ENCODE measurements at regions not wholly inside any gene's neighbourhood (a gene's known extent, or its start where the extent isn't known, plus 50 kb on each side); places are given as distances from the start of the nearest gene placed in this dataset.

DNA sequence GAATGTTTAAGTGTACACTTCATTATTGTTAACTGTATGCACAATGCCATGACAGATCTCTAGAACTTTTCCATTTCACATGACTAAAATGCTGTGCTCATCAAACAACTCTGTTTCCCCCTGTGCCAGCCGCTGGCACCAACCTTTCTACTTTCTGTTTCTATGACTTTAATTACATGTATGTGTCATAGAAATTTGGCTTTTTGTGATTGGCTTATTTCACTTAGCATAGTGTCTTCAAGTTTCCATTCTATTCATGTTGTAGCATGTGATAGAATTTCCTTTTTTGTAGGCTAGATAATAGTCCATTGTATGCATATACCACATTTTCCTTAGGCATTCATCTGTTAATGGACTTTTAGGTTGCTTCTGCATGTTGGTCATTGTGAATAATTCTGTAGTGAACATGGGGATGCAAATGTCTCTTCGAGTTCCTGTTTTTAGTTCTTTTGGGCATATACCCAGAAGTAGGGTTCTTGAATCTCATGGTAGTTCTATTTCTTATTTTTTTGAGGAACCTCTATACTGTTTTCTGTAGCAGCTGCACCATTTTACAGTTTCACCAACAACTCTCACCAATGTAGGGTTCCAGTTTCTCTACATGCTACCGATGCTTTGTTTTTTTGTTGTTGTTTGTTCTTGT lies 184.4 kb upstream of the DMRT1 start:
- Histone ChIP-seq H3K4me1 (ENCODE audit: control insufficient read depth in 1 of 2, insufficient read depth in 2 of 2, low read depth in 1 of 2, low read length in 1 of 2) (no peaks in the 10 kb centered on the region), H3K9me3 (no peaks in the 10 kb centered on the region), H4K20me1 (ENCODE audit: insufficient read depth) (no peaks in the 10 kb centered on the region), H3K27ac (ENCODE audit: low read depth in 2 of 2, low read length in 1 of 2) (no peak overlapping the region), H3K4me3 (ENCODE audit: low read depth in 2 of 2, low read length in 1 of 2) (no peak overlapping the region), H3K27me3 (ENCODE audit: insufficient read depth) (peaks cover 31% of the 10 kb centered on the region; the same call in 1 of the 2 replicates), H3K79me2 (ENCODE audit: insufficient read depth) (no peaks in the 10 kb centered on the region), H3F3A (replicated peaks; ENCODE audit: insufficient read depth) (no peaks in the 10 kb centered on the region), H2AFZ (ENCODE audit: low read depth) (no peak overlapping the region), H3K4me2 (no peak overlapping the region), H3K9me2 (no peaks in the 10 kb centered on the region), H3K9ac (no peak overlapping the region), H3K36me3 (replicated peaks in 1 of 2; ENCODE audit: control insufficient read depth in 1 of 2, insufficient read depth in 2 of 2, low read length in 1 of 2) (no peaks in the 10 kb centered on the region)
- 13% methylated on average over 3 of the region's 3 CpGs for WGBS (ENCODE audit: low lambda C conversion rate)
- no peak for DNase-seq
- CTCF ChIA-PET, result no interaction called here
- TF ChIP-seq FOSL2 (IDR thresholded peaks at IDR 0.05; ENCODE audit: borderline replicate concordance, low read depth), result no peak
- TF ChIP-seq NFIC (IDR thresholded peaks at IDR 0.05; ENCODE audit: borderline replicate concordance), result no peak
- TF ChIP-seq GATA2 (CRISPR knock-in tag; IDR thresholded peaks at IDR 0.05), result no peak
- no peak for TF ChIP-seq RFX5 (IDR thresholded peaks at IDR 0.05; ENCODE audit: low read length)
- TF ChIP-seq GABPA (IDR thresholded peaks at IDR 0.05; ENCODE audit: low read depth), result no peak
- TF ChIP-seq, protein P1, sequence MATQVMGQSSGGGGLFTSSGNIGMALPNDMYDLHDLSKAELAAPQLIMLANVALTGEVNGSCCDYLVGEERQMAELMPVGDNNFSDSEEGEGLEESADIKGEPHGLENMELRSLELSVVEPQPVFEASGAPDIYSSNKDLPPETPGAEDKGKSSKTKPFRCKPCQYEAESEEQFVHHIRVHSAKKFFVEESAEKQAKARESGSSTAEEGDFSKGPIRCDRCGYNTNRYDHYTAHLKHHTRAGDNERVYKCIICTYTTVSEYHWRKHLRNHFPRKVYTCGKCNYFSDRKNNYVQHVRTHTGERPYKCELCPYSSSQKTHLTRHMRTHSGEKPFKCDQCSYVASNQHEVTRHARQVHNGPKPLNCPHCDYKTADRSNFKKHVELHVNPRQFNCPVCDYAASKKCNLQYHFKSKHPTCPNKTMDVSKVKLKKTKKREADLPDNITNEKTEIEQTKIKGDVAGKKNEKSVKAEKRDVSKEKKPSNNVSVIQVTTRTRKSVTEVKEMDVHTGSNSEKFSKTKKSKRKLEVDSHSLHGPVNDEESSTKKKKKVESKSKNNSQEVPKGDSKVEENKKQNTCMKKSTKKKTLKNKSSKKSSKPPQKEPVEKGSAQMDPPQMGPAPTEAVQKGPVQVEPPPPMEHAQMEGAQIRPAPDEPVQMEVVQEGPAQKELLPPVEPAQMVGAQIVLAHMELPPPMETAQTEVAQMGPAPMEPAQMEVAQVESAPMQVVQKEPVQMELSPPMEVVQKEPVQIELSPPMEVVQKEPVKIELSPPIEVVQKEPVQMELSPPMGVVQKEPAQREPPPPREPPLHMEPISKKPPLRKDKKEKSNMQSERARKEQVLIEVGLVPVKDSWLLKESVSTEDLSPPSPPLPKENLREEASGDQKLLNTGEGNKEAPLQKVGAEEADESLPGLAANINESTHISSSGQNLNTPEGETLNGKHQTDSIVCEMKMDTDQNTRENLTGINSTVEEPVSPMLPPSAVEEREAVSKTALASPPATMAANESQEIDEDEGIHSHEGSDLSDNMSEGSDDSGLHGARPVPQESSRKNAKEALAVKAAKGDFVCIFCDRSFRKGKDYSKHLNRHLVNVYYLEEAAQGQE (IDR thresholded peaks at IDR 0.05; ENCODE audit: low read depth, low read length), result no peak
- TF ChIP-seq, protein P2, sequence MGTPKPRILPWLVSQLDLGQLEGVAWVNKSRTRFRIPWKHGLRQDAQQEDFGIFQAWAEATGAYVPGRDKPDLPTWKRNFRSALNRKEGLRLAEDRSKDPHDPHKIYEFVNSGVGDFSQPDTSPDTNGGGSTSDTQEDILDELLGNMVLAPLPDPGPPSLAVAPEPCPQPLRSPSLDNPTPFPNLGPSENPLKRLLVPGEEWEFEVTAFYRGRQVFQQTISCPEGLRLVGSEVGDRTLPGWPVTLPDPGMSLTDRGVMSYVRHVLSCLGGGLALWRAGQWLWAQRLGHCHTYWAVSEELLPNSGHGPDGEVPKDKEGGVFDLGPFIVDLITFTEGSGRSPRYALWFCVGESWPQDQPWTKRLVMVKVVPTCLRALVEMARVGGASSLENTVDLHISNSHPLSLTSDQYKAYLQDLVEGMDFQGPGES (IDR thresholded peaks at IDR 0.05; ENCODE audit: low read depth, low read length), result no peak
- no peak for TF ChIP-seq MEF2A (IDR thresholded peaks at IDR 0.05; ENCODE audit: borderline replicate concordance, low read depth)
- TF ChIP-seq SMC3 (IDR thresholded peaks at IDR 0.05; ENCODE audit: low read depth, low read length), result no peak
- TF ChIP-seq YY1 (IDR thresholded peaks at IDR 0.05; ENCODE audit: low read depth), result no peak
- no peak for TF ChIP-seq ELF1 (IDR thresholded peaks at IDR 0.05)
- TF ChIP-seq FOXJ3 (CRISPR knock-in tag; IDR thresholded peaks at IDR 0.05), result no peak
- no peak for TF ChIP-seq POLR2AphosphoS5 (IDR thresholded peaks at IDR 0.05; ENCODE audit: low read depth, low read length)
- TF ChIP-seq SIN3A (IDR thresholded peaks at IDR 0.05; ENCODE audit: borderline replicate concordance, low read depth, low read length), result no peak
- TF ChIP-seq, protein P3, sequence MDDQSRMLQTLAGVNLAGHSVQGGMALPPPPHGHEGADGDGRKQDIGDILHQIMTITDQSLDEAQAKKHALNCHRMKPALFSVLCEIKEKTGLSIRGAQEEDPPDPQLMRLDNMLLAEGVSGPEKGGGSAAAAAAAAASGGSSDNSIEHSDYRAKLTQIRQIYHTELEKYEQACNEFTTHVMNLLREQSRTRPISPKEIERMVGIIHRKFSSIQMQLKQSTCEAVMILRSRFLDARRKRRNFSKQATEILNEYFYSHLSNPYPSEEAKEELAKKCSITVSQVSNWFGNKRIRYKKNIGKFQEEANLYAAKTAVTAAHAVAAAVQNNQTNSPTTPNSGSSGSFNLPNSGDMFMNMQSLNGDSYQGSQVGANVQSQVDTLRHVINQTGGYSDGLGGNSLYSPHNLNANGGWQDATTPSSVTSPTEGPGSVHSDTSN (IDR thresholded peaks at IDR 0.05), result no peak
- no peak for TF ChIP-seq MXI1 (IDR thresholded peaks at IDR 0.05; ENCODE audit: low read depth, low read length)
- TF ChIP-seq, protein P4, sequence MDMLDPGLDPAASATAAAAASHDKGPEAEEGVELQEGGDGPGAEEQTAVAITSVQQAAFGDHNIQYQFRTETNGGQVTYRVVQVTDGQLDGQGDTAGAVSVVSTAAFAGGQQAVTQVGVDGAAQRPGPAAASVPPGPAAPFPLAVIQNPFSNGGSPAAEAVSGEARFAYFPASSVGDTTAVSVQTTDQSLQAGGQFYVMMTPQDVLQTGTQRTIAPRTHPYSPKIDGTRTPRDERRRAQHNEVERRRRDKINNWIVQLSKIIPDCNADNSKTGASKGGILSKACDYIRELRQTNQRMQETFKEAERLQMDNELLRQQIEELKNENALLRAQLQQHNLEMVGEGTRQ (IDR thresholded peaks at IDR 0.05; ENCODE audit: borderline replicate concordance, low read depth, low read length), result no peak
- TF ChIP-seq, protein P5, sequence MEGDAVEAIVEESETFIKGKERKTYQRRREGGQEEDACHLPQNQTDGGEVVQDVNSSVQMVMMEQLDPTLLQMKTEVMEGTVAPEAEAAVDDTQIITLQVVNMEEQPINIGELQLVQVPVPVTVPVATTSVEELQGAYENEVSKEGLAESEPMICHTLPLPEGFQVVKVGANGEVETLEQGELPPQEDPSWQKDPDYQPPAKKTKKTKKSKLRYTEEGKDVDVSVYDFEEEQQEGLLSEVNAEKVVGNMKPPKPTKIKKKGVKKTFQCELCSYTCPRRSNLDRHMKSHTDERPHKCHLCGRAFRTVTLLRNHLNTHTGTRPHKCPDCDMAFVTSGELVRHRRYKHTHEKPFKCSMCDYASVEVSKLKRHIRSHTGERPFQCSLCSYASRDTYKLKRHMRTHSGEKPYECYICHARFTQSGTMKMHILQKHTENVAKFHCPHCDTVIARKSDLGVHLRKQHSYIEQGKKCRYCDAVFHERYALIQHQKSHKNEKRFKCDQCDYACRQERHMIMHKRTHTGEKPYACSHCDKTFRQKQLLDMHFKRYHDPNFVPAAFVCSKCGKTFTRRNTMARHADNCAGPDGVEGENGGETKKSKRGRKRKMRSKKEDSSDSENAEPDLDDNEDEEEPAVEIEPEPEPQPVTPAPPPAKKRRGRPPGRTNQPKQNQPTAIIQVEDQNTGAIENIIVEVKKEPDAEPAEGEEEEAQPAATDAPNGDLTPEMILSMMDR (IDR thresholded peaks at IDR 0.05), result no peak
- POLR2A ChIA-PET, result no interaction called here

All from SK-N-SH (cell line).